Limb (tissue), 2 donors: ENCODE measurements at regions not wholly inside any gene's neighbourhood (a gene's known extent, or its start where the extent isn't known, plus 50 kb on each side); places are given as distances from the start of the nearest gene placed in this dataset.

Source experiments
- DNase-seq, 2 donors: peaks; one replicate each; pipeline ENCODE4 v3.0.0-alpha.2; 2016; ENCODE audit errors: extremely low spot score in 2 of 2

DNA sequence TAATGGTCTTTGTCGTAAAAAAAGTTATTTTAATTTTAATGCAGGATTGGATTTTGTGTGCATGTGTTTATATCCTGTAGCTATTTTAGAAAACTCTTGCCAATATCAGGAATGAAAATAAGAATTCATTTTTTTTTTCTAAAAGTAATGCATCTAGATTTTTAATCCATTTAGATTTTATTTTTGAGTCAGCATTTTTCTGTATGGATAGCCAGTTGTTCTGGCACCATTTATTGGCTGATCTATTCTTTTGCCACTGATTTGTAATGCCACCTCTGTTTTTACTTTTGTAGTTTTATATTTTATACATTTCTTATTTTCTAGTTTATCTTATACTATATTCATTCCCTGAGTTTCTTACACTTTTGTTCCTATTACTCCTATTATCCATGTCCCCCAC is 343.0 kb downstream of the FOXG1 start:
- no peak for DNase-seq

DNA sequence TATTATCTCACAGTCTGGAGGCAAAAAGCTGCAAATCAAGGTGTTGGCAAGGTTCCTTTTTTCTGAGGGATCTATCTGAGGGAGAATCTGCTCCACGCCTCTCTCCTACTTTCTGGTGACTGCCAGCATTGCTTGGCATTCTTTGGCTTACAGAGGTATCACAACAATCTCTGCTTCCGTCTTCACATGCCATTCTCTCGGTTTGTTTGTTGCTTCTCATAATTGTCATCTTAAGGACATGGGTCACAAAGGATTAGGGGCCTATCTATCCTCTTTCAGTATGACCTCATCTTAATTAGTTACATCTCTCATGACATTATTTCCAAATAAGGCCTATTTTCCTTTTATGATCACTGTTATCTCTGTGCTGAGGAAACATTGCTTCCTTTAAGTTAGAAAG is 345.0 kb downstream of the FOXG1 start:
- no peak for DNase-seq

DNA sequence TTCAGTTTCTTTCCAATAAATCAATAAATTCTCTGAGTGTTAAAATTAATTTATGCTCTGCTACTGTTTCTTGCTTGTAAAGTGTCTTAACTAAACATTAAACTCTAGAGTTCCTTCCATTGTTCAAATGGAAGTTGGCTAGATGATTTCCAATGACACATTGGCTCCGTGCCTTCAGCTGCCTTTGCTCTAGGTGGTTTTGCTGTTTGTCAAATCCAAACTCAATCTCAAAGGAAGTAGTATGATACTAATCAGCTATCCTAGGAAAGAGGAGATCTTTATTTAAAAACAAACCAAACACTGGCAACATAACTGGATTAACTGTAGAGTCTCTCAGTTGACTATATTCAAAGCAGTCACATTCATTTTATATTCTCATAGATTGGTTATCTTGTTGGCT is 356.4 kb downstream of the FOXG1 start:
- no peak for DNase-seq

DNA sequence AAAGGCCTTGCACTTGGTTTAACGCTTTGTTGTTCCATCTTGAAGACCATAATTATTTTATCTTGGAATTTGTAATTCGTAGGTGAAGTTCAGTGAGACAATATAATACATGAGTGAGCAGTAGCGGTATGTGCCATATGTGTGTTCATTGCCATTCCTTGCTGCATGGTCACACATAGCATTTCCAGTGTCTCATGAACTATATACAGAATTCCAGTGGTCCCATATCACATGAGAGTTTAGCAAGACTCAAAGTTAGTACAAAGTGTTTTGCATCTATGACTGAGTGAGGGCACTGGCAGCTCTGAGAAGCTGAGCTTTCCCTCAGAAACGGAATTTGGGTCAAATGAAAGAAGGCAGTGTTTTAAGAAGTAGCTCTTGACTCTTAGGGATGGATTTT is 359.8 kb downstream of the FOXG1 start:
- no peak for DNase-seq

DNA sequence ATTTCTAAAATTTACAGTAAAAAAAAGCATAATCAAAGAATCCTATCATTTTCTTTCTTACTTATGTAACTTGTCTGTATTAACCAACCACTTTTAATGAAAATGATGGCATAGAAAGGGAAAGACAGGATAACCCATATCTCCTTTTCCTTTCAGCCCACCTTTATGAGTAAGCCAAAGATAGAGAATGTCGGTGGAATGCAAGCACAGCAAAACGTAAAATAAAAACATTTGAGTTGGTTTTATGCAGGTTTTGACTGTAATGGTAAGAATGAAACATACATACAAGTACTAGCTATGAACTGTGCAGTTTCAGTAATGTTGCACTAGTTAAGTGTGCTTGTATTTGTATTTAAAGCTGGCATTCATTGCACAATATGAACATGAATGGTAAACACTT is 360.3 kb downstream of the FOXG1 start:
- DNase-seq, result no peak

DNA sequence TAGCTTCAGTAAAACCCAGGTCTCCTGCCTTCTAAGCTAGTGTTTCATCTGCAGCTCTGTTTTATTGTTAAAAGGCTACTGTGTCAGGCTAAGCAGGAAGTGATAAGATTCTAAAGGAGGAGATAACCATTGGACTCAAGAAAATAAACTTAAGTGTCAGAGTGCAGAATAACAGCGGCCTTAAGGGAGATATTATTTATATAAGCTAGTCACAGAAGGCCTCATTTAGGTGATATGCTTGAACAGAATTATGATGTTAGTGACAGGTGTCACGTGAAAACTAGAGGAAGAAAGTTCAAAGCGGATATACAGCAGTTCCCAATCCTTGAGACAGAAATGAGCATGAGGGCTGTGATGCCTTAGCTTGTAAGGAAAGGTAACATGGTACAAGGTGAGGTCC is 373.4 kb downstream of the FOXG1 start:
- DNase-seq, result no peak

DNA sequence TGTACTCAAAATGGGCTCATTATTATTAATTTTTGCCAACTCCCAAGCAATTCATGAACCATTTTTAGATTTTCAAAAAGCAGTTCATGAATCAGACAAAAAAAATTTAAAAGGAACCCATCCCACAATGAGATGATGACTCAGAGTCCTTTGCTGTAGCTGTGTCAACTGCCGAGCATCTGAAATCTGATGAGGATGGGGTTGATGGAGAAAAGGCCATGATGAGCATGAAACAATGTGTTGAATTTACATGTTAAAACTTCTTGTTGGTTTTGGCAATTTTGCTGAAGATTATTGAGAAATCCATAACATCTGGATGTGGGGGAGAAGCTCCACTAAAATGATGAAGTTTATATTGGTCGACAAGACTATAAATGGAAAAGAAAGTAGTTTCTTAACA is 378.0 kb downstream of the FOXG1 start:
- peak in 1 of 2 donors; percentile 15 for DNase-seq

DNA sequence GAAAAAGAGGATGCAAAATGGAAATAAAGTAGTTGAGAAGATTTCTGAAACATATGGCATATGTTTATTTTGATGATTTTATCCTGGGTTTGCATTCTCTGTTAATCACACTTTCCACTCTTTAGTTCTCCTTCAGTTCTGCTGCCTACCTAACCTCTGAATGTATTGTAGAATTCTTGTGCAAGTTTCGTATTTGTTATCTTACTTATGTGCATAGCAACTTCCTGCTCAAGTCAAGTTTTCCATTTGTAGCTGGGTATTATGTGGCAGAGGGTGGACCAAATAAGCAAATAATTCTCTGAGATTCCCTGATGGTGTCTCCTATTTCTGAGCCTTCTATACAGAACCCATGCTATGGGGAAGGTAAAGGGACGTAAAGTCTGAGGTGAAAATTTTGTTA is 381.6 kb downstream of the FOXG1 start:
- DNase-seq, result no peak

DNA sequence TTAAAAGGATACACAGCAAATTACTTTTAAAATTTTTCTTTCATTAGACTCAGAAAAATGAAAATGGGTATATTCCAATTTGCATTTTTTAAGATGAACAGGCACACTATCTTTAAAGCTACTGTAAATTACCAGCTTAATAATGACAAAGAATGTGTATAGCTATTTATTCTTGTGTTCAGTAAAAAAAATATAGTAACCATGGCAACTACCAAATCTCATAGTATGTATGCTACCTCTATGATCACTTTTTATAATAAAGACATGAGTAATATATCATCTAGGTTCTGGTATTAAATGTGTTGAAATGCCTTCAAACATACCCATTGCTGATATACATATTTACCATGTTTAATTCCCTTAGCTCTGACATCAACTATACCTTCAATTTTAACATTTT is 383.2 kb downstream of the FOXG1 start:
- no peak for DNase-seq

DNA sequence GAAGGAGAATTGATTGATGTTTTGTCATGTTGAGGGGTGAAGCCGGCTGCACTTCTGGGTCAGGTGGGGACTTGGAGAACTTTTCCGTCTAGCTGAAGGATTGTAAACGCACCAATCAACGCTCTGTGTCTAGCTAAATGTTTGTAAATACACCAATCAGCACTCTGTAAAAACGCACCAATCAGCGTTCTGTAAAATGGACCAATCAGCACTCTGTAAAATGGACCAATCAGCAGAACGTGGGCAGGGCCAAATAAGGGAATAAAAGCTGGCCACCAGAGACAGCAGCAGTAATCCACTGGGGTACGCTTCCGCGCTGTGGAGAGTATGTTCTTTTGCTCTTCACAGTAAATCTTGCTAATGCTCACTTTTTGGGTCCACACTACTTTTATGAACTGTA is 384.1 kb downstream of the FOXG1 start:
- DNase-seq, result no peak

DNA sequence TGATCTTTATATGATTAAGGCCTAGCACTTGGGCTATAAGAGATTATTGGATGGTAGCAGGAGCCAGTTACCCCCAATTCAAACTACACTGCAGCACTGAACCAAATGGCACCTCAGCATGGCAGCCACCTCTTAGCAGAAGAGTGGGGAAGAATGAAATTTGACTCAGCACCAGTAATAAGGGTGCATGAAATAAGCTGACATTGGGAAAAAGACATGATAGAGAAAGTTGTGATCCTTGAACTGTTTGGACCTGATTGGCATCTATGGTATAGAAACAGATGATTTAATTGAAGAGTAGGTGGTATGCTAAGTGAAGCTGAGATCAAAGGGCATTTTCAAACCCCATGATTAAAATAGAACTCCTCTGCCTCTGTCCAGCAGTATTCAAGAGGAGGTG is 389.5 kb downstream of the FOXG1 start:
- DNase-seq, result no peak

DNA sequence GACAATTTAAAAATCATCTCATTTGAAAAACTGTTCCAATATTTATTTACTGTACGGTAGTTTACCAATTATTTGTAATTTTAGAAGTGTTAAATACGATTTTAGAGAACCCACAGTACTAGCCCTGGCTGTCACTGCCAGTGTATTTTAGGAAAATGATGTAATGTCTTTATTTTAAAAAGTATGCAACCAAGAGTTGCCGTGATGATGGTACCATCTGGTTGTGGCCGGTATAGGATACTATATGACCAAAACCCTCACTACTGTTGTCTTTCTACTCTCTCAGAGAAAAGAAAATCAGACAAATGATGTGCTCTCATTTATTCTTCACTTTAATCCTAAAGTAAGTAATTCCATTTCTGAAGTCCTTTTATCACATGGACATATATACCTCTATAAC is 395.0 kb downstream of the FOXG1 start:
- DNase-seq, result no peak

DNA sequence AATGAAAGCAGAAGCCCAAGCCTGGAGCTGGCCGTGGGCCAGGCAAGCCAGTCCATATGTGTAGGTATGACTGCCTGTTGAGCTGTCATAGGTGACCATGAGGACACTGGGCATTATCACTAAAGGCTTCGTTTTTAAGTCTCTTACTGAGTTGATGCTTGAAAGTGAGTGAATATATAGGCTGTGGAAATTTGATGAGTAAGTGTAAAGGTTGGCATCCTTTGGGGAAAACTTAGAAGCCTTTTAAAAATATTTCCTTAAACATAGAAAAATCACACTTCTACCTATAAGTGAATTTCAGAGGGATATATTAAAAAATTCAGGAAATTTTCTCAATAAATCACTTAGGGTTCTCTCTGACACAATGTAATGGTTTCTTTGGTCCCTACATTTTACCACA is 396.5 kb downstream of the FOXG1 start:
- DNase-seq, result no peak

DNA sequence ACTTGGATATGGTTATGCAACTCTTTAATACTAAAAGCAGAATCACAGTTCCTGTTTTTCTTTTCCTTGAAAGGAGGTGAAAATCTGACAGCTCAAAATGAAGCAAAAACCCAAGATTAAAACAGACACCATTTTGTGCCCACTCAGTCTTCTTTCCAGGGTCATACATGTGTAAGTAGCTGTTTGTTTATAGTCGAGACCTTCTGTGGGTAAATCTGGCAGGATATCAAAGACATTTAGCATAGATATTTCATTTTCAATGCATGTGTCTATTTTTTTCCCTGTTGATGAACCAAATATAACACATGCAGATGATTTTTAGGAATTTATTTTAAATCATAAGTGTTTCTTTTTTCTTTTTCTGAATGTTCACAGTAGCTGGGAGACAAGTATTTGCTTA is 398.8 kb downstream of the FOXG1 start:
- DNase-seq, result no peak

DNA sequence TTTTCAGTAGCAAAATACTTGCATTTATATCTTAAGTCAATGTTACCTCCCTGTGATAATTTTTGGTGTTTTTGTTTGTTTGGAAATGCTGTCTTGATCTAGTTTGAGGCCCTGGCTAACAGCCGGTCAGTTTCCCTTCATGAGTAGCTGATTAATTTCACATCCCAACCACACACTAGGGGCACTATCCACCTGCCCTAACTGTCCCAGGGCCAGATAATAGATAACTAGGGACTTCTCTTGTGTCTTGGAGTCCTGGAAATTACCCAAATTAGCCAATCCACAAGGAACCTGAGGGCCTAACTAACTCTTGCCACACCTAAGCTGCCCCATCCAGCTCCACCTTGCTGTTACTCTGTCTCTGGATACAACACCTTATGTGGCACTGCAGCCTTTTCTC is 399.9 kb downstream of the FOXG1 start:
- DNase-seq, result no peak

DNA sequence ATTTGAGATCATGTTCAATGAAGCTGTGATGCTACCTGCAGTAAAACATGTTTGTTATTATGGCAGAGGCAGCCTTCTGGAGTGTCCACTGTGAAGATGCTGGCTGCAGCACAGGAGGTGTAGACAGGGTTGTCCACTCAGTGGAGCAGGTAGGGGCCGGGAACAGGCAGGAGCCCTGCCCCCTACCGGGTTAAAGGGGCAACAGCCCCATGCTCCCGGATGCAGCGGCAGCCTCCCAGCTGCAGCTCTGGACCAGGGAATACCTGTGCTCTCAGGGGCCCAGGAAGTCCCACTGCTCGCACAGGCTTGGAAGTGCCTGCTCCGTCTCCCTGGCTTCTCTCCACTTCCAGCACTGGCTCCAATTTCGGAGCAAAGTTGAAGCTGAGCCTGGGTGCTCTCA is 401.6 kb downstream of the FOXG1 start:
- no peak for DNase-seq

DNA sequence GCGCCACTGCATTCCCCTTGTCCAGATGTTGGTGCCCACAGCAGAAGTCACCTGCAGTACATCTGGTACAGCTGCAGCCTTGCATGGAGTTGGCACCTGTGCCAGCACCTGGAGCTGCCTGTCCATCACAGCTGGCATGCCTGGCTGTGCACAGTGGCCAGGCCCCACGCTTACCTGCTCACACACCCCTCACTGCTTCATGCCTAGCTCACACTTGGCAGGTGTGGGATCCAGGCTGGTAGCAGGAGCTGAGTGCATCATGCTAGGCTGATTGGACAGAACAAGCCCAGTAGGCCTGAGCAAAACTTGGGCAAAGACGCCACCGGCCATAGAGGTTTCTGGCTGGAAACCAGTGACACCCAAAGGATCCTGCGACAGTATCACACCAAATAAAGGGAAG is 402.8 kb downstream of the FOXG1 start:
- DNase-seq, result no peak

DNA sequence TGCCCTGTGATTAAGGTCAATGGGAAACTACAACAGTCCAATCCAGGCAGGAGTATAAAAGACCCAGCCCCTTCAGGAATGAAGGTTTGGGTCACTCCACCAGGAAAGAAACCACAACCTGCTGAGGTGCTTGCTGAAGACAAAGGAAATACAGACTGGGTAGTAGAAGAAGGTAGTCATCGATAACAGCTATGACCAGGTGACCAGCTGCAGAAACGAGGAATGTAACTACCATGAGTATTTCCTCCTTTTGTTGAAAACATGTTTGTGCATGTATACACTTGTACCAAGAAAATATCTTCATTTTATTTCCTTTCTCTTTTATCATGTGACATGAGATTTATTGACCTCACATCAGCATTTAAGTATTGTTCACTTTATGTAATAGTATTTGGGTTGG is 409.1 kb downstream of the FOXG1 start:
- DNase-seq, result no peak

DNA sequence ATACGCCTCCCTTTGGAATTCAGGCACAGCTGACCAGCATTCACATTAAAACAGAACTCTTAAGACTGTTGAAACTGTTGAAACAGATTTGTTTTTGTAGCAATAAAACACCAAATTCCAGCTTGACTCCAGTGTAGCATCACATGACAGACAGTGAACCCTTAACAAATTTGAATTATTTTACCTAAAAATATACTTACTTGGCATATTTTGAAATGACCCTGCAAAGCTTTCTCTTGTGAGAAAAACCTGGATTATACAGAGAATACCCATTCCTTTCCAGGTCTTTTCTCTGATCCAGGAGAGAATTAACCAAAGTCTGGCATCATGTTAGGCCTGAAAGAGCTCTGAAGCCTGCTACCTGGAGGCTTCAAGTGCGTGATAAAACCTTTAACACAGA is 410.3 kb downstream of the FOXG1 start:
- no peak for DNase-seq

DNA sequence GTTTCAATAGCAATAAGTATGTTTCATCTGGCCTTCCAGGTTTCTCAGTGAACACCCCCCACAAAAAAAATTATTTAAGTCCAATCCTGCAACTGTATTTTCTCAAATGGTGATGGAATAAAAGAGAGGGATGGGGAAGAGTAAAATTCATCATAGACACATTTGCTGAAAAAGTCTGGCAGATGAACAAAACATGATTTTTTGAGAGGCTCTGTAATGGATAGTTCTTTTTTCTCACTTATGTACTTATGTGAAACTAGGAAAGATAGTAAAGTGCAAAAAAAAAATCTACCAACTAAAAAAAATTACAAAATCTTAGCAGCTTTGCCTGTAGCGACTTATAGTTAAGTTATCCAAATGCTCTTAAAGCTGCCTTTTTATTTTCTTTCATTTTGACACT is 412.4 kb downstream of the FOXG1 start:
- DNase-seq, result no peak

DNA sequence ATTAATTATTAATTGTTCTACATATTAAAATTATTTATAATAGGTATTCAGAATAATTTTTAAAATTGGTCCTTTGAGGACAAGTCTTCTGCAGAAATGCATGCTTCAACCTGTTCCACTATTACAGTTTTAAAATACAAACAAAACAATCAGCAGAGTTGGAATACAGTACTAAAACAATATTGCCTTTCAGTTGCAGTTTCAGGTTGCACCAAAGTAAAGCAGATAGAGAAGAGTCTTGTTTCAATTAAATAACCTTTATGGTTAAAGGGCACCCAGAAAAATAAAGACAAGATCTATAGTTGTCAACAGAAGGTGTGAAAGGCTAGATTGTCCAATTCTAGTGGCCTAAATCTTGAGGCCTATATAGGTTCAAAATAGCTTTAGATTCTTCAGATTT is 424.5 kb downstream of the FOXG1 start:
- DNase-seq, result no peak

DNA sequence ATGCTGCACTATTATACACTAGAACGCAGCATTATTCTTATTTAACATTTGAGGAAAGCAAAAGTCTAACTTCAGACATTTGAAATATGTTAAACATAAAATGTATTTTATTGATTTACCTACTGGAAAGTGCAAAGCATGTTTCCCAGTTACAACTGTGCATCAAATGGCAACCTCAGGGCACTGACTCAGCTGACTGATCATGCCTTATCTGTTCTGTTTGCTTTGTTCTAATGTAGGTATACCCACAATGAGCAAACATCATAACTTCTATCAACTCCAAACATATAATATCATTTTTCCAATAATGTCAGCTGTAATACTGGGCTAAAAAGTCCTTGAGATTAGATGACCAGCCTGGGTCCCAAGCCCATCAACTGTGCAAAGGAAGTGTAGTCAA is 431.0 kb downstream of the FOXG1 start:
- DNase-seq, result no peak

DNA sequence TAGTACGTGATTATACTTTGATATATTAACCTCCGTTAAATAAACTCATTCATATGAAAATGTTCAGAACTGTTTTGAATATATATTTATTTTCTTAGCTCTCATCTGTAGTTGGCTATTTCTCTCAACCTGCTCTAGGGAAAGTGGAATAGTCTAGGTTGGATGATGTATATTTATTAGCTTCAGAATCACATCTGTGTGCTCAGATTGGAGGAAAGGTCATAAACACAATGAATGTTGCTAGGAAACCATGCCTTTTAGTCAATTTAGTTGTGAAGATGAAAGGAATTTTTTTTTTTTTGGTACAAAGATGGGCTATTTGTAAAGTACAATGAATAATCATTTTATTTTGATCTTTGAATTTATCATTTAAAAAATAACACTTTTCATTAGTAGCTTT is 439.1 kb downstream of the FOXG1 start:
- no peak for DNase-seq

DNA sequence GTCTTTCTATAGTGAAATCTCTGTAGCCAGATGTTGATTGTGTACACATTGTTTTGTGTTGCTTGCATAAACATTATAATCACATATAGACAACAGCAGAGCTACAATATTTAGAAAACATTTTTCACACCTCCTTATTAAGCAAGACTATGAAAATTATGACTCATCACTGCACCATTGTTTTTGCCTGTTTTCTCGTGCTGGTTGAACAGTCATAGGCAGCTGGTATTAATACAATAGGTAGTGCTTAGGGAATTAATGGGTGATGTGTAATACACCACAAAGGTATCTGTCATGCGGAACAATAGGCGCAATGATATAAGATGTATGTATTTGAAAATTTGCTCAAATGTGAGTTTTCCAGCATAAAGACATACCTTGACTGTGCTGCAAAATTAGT is 449.3 kb downstream of the FOXG1 start:
- no peak for DNase-seq
